GM23338 (cell line): ENCODE measurements at regions not wholly inside any gene's neighbourhood (a gene's known extent, or its start where the extent isn't known, plus 50 kb on each side); places are given as distances from the start of the nearest gene placed in this dataset.

Source experiments
- TF ChIP-seq, protein P1 (sequence below), 2 experiments: fragments of 200-600 bp in 1 of 2; sonication (generic) in 1 of 2; conservative IDR thresholded peaks; 2 replicates each; pipeline versions ENCODE4 v1.5.1 to v1.6.1; 2016 to 2017; ENCODE audit warnings: antibody characterized with exemption in 2 of 2, low read depth in 2 of 2, mild to moderate bottlenecking in 2 of 2, moderate library complexity in 1 of 2
- TF ChIP-seq, protein P2 (sequence below): IDR thresholded peaks from one replicate; pipeline ENCODE4 v1.6.1; 2018; ENCODE audit warnings: antibody characterized with exemption; ENCODE audit not compliant: unreplicated experiment

DNA sequence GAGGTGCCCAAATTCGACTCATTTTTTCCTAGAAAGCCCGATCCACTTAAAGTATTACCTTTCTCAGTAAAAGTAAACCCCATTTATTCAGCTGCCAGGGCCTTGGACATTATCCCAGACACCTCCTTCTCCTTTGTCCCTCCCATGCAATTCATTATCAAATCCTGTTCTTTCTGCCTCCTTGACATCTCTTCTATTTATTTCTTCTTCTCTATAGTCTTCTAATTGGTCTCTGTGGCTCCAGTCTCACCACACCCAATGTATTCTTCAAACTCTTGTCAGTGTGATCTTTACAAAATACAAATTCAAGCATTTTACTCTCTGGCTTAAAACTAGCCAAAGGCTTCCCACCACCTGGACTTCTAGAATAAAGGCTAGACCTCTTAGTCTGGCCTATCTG is 120.3 kb downstream of the IL20RB start:
- TF ChIP-seq, protein P1, sequence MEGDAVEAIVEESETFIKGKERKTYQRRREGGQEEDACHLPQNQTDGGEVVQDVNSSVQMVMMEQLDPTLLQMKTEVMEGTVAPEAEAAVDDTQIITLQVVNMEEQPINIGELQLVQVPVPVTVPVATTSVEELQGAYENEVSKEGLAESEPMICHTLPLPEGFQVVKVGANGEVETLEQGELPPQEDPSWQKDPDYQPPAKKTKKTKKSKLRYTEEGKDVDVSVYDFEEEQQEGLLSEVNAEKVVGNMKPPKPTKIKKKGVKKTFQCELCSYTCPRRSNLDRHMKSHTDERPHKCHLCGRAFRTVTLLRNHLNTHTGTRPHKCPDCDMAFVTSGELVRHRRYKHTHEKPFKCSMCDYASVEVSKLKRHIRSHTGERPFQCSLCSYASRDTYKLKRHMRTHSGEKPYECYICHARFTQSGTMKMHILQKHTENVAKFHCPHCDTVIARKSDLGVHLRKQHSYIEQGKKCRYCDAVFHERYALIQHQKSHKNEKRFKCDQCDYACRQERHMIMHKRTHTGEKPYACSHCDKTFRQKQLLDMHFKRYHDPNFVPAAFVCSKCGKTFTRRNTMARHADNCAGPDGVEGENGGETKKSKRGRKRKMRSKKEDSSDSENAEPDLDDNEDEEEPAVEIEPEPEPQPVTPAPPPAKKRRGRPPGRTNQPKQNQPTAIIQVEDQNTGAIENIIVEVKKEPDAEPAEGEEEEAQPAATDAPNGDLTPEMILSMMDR (conservative IDR thresholded peaks at IDR 0.05; ENCODE audit: low read depth in 2 of 2), result no peak
- TF ChIP-seq, protein P2, sequence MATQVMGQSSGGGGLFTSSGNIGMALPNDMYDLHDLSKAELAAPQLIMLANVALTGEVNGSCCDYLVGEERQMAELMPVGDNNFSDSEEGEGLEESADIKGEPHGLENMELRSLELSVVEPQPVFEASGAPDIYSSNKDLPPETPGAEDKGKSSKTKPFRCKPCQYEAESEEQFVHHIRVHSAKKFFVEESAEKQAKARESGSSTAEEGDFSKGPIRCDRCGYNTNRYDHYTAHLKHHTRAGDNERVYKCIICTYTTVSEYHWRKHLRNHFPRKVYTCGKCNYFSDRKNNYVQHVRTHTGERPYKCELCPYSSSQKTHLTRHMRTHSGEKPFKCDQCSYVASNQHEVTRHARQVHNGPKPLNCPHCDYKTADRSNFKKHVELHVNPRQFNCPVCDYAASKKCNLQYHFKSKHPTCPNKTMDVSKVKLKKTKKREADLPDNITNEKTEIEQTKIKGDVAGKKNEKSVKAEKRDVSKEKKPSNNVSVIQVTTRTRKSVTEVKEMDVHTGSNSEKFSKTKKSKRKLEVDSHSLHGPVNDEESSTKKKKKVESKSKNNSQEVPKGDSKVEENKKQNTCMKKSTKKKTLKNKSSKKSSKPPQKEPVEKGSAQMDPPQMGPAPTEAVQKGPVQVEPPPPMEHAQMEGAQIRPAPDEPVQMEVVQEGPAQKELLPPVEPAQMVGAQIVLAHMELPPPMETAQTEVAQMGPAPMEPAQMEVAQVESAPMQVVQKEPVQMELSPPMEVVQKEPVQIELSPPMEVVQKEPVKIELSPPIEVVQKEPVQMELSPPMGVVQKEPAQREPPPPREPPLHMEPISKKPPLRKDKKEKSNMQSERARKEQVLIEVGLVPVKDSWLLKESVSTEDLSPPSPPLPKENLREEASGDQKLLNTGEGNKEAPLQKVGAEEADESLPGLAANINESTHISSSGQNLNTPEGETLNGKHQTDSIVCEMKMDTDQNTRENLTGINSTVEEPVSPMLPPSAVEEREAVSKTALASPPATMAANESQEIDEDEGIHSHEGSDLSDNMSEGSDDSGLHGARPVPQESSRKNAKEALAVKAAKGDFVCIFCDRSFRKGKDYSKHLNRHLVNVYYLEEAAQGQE, result no peak
